ENCODE measurements at regions not wholly inside any gene's neighbourhood (a gene's known extent, or its start where the extent isn't known, plus 50 kb on each side); places are given as distances from the start of the nearest gene placed in this dataset.

- TF ChIP-seq CREB3L1 (IDR thresholded peaks at IDR 0.05; ENCODE audit: borderline replicate concordance, low read depth) (peak; percentile 20; the same call in 1 of the 2 replicates), ZNF79 (CRISPR knock-in tag; IDR thresholded peaks at IDR 0.05; ENCODE audit: low read depth) (no peak), CEBPG (CRISPR knock-in tag; IDR thresholded peaks at IDR 0.05) (no peak), CEBPG (tag; conservative IDR thresholded peaks at IDR 0.05 in 1 of 2, IDR thresholded peaks at IDR 0.05 in 1 of 2) (peak; percentile 85 to 96), PML (IDR thresholded peaks at IDR 0.05; ENCODE audit: low read length) (peak; percentile 33; the same call in 1 of the 2 replicates), BRD9 (IDR thresholded peaks at IDR 0.05; ENCODE audit: low read depth, partially characterized antibody) (peak; percentile 59)
Measured at GRCh38 chr1:219120624-219121544, 52.8 kb upstream of the LYPLAL1 start (continued).

- Histone ChIP-seq H3K36me3 (ENCODE audit: control insufficient read depth, insufficient read depth, low read length) (no peaks in the 10 kb centered on the region), H3K27ac (ENCODE audit: extremely low read depth, low read depth, low read length) (peak overlapping the region; percentile 88), H3K9ac (ENCODE audit: insufficient read depth in 1 of 2, low read depth in 2 of 2, low read length in 2 of 2) (peak overlapping the region in 1 of 2 experiments; percentile 14; a peak in 1 of 4 replicates), H3K9me3 (replicated peaks; ENCODE audit: control insufficient read depth, insufficient read depth, low read depth, low read length) (no peaks in the 10 kb centered on the region), H3K79me2 (ENCODE audit: control insufficient read depth, insufficient read depth, low read length) (no peaks in the 10 kb centered on the region), H3K27me3 (ENCODE audit: control insufficient read depth in 2 of 2, insufficient read depth in 2 of 2, low read length in 2 of 2) (no peaks in the 10 kb centered on the region), H4K20me1 (replicated peaks; ENCODE audit: control insufficient read depth, insufficient read depth, low read length) (no peaks in the 10 kb centered on the region), H3K9me1 (ENCODE audit: control insufficient read depth, insufficient read depth, low read length) (no peaks in the 10 kb centered on the region), H3K4me2 (ENCODE audit: insufficient read depth, low read length) (no peak overlapping the region), H3K4me1 (replicated peaks in 1 of 2; ENCODE audit: control insufficient read depth in 2 of 2, insufficient read depth in 2 of 2, low read length in 2 of 2) (peaks cover 0 to 24% of the 10 kb centered on the region in 2 experiments; a peak in 2 of 5 replicates), H3K4me3 (no peak overlapping the region), H2AFZ (ENCODE audit: low read depth, low read length) (peak overlapping the region; percentile 68)
- WGBS (ENCODE audit: insufficient coverage, low coverage, missing lambda C conversion rate) = 75% methylated on average over 2 of the region's 2 CpGs
- in situ Hi-C loops (cut with MboI) = no loop called here
- BruUV-seq (replicated peaks) = no TSS peak
- CTCF ChIA-PET (ENCODE audit: low intra/inter-chr PET ratio) = no interaction called here
- FAIRE-seq (no peak), DNase-seq (ENCODE audit: extremely low read depth in 1 of 4, low spot score in 3 of 4) (no peak), ATAC-seq (no peak)
- POLR2A ChIA-PET = interaction anchor here (1.2 to 1.9 kb wide), 2 partner anchors 18 to 33 kb away, joined by 4 to 7 read pairs; no protein-coding TSS in a partner anchor
- intact Hi-C loops (cut with micrococcal nuclease) = loop anchor here (1.0 to 2.0 kb wide), 3 partner anchors 25 to 52 kb away; partner anchors contain the start of gene LYPLAL1
- TF ChIP-seq RBBP5 (IDR thresholded peaks at IDR 0.05; ENCODE audit: borderline replicate concordance, insufficient read depth, low read length, poor library complexity, severe bottlenecking) = no peak
- no peak for TF ChIP-seq FOXJ2 (tag; IDR thresholded peaks at IDR 0.05)
- TF ChIP-seq KLF6 (CRISPR knock-in tag; IDR thresholded peaks at IDR 0.05; ENCODE audit: borderline replicate concordance) = no peak
- no peak for TF ChIP-seq ID3 (CRISPR knock-in tag; IDR thresholded peaks at IDR 0.05)
- no peak for TF ChIP-seq ID3 (tag; IDR thresholded peaks at IDR 0.05)
- no peak for TF ChIP-seq POLR2AphosphoS5 (IDR thresholded peaks at IDR 0.05; ENCODE audit: control insufficient read depth, insufficient read depth, low read depth, low read length)
- no peak for TF ChIP-seq NR4A1 (CRISPR knock-in tag; IDR thresholded peaks at IDR 0.05)
- peak; percentile 18; the same call in 1 of the 2 replicates for TF ChIP-seq NR4A1 (tag; IDR thresholded peaks at IDR 0.05)
- no peak for TF ChIP-seq NFE2L1 (tag; IDR thresholded peaks at IDR 0.05; ENCODE audit: borderline replicate concordance, low read depth)
- no peak for TF ChIP-seq POLR2AphosphoS2 (IDR thresholded peaks at IDR 0.05; ENCODE audit: low read length)
- peak; percentile 30; the same call in 1 of the 2 replicates for TF ChIP-seq DMBX1 (CRISPR knock-in tag; IDR thresholded peaks at IDR 0.05; ENCODE audit: borderline replicate concordance)
- TF ChIP-seq ZNF431 (CRISPR knock-in tag; IDR thresholded peaks at IDR 0.05) = no peak
Measured at GRCh38 chr1:219121679-219122078, 52.0 kb upstream of the LYPLAL1 start.
